ENCODE measurements at regions not wholly inside any gene's neighbourhood (a gene's known extent, or its start where the extent isn't known, plus 50 kb on each side); places are given as distances from the start of the nearest gene placed in this dataset.

- no peak for TF ChIP-seq CTCF (IDR thresholded peaks at IDR 0.05)
- no peak for TF ChIP-seq POLR2AphosphoS5 (IDR thresholded peaks at IDR 0.05)
Measured at GRCh38 chr3:145721273-145721805, 439.6 kb downstream of the PLOD2 start.
